22Rv1 (cell line): ENCODE measurements at regions not wholly inside any gene's neighbourhood (a gene's known extent, or its start where the extent isn't known, plus 50 kb on each side); places are given as distances from the start of the nearest gene placed in this dataset.

Experiments used
- CTCF ChIP-seq: fragments of 450-650 bp; IDR thresholded peaks from 2 replicates; pipeline ENCODE4 v1.5.1; 2017; ENCODE audit warnings: mild to moderate bottlenecking
- ZFX ChIP-seq: fragments of 450-650 bp; IDR thresholded peaks from 2 replicates; pipeline ENCODE4 v1.6.1; 2017; ENCODE audit warnings: antibody characterized with exemption, borderline replicate concordance

GRCh38 chr16:62088731-62089410 lies 52.6 kb upstream of the CDH8 start:
- TF ChIP-seq CTCF (no peak), ZFX (no peak)
